ENCODE measurements at regions not wholly inside any gene's neighbourhood (a gene's known extent, or its start where the extent isn't known, plus 50 kb on each side); places are given as distances from the start of the nearest gene placed in this dataset.

DNA sequence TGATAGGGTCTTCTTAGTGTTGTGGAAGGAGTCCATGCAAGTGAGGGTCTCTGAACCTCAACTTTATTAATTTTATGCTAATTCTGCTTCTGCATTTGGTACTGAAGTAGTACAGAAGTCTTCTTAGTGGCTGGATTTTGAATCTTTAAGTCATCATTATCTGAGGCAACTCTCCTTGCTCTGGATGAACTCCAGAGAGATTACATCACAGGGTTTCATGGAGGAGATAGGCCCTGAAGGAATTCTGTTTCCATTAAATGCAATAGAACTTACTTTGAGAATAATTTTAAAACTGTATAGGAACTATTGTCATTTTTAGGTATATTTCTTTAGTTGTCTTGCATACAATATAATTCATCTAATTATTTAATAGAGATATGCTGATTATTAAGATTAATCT is 451.2 kb downstream of the FAT4 start:
- no peak for TF ChIP-seq SMAD3 (CRISPR knock-in tag; IDR thresholded peaks at IDR 0.05)
- no peak for TF ChIP-seq ATF1 (CRISPR knock-in tag; IDR thresholded peaks at IDR 0.05)
- TF ChIP-seq ZZZ3 (CRISPR knock-in tag; IDR thresholded peaks at IDR 0.05; ENCODE audit: borderline replicate concordance) = no peak
- TF ChIP-seq NR2F6 (IDR thresholded peaks at IDR 0.05) = no peak
- no peak for TF ChIP-seq NR2F6 (CRISPR knock-in tag; IDR thresholded peaks at IDR 0.05)
- no peak for TF ChIP-seq POLR2AphosphoS5 (IDR thresholded peaks at IDR 0.05; ENCODE audit: low read depth, low read length)
- no peak for TF ChIP-seq POLR2G (IDR thresholded peaks at IDR 0.05; ENCODE audit: low read depth, low read length)
- TF ChIP-seq ATF7 (IDR thresholded peaks at IDR 0.05) = no peak
- no peak for TF ChIP-seq ATF7 (CRISPR knock-in tag; IDR thresholded peaks at IDR 0.05)
- TF ChIP-seq RAD21 (CRISPR knock-in tag; IDR thresholded peaks at IDR 0.05) = no peak
- TF ChIP-seq, protein P1, sequence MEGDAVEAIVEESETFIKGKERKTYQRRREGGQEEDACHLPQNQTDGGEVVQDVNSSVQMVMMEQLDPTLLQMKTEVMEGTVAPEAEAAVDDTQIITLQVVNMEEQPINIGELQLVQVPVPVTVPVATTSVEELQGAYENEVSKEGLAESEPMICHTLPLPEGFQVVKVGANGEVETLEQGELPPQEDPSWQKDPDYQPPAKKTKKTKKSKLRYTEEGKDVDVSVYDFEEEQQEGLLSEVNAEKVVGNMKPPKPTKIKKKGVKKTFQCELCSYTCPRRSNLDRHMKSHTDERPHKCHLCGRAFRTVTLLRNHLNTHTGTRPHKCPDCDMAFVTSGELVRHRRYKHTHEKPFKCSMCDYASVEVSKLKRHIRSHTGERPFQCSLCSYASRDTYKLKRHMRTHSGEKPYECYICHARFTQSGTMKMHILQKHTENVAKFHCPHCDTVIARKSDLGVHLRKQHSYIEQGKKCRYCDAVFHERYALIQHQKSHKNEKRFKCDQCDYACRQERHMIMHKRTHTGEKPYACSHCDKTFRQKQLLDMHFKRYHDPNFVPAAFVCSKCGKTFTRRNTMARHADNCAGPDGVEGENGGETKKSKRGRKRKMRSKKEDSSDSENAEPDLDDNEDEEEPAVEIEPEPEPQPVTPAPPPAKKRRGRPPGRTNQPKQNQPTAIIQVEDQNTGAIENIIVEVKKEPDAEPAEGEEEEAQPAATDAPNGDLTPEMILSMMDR (CRISPR knock-in tag; IDR thresholded peaks at IDR 0.05) = no peak
- TF ChIP-seq EHMT2 (IDR thresholded peaks at IDR 0.05; ENCODE audit: borderline replicate concordance, low read depth, low read length) = no peak
- no peak for TF ChIP-seq ZNF224 (CRISPR knock-in tag; IDR thresholded peaks at IDR 0.05)
